Calu3 (cell line): ENCODE measurements at regions not wholly inside any gene's neighbourhood (a gene's known extent, or its start where the extent isn't known, plus 50 kb on each side); places are given as distances from the start of the nearest gene placed in this dataset.
A peak's percentile ranks its signal among the peaks of the same experiment; 100 is the strongest.
"Not testable (repeated sequence)": the region's sequence is repeated elsewhere in the genome, so short reads cannot be mapped to it uniquely, and the experiment has no call there.

Source experiments
- BruUV-seq: library from RNA; stranded (reverse); fragments of 400-500 nt; replicated peaks from 2 replicates; lab custom pipeline; 2021; lab: Mats Ljungman, UMichigan
- CTCF ChIA-PET: fragments of 300-600 bp; sonication (Branson Sonifier 250); formaldehyde crosslinking; loops from one replicate; lab custom pipeline; 2022; ENCODE audit warnings: antibody characterized with exemption; lab: Charles Lee
- DNase-seq: peaks from one replicate; pipeline ENCODE4 v3.0.0; 2022
- H3K27ac Mint-ChIP-seq: one replicate; pipeline ENCODE4 v1.8.0; 2022; ENCODE audit warnings: mixed read lengths; ENCODE audit not compliant: unreplicated experiment
- H3K27me3 Mint-ChIP-seq: one replicate; pipeline ENCODE4 v1.8.0; 2022; ENCODE audit warnings: mixed read lengths; ENCODE audit not compliant: unreplicated experiment
- H3K36me3 Mint-ChIP-seq: one replicate; pipeline ENCODE4 v1.8.0; 2022; ENCODE audit warnings: mild to moderate bottlenecking, moderate library complexity, mixed read lengths; ENCODE audit not compliant: insufficient read depth, unreplicated experiment
- H3K4me1 Mint-ChIP-seq: one replicate; pipeline ENCODE4 v1.8.0; 2022; ENCODE audit warnings: mild to moderate bottlenecking, low read depth, mixed read lengths; ENCODE audit not compliant: unreplicated experiment
- H3K4me3 Mint-ChIP-seq: one replicate; pipeline ENCODE4 v1.8.0; 2022; ENCODE audit warnings: mild to moderate bottlenecking, low read depth, moderate library complexity, mixed read lengths; ENCODE audit not compliant: unreplicated experiment
- H3K9me3 Mint-ChIP-seq: one replicate; pipeline ENCODE4 v1.8.0; 2022; ENCODE audit warnings: low read depth, mixed read lengths; ENCODE audit not compliant: unreplicated experiment
- intact Hi-C: fragments of 100-400 bp; cut with micrococcal nuclease; formaldehyde crosslinking; loops from one replicate; pipeline ENCODE4 v1.10.0; 2022; ENCODE audit not compliant: unreplicated experiment
- TF ChIP-seq, protein P1 (sequence below): fragments of 200-600 bp; IDR thresholded peaks from one replicate; pipeline ENCODE4 v1.8.0; 2022; ENCODE audit warnings: antibody characterized with exemption; ENCODE audit not compliant: unreplicated experiment

DNA sequence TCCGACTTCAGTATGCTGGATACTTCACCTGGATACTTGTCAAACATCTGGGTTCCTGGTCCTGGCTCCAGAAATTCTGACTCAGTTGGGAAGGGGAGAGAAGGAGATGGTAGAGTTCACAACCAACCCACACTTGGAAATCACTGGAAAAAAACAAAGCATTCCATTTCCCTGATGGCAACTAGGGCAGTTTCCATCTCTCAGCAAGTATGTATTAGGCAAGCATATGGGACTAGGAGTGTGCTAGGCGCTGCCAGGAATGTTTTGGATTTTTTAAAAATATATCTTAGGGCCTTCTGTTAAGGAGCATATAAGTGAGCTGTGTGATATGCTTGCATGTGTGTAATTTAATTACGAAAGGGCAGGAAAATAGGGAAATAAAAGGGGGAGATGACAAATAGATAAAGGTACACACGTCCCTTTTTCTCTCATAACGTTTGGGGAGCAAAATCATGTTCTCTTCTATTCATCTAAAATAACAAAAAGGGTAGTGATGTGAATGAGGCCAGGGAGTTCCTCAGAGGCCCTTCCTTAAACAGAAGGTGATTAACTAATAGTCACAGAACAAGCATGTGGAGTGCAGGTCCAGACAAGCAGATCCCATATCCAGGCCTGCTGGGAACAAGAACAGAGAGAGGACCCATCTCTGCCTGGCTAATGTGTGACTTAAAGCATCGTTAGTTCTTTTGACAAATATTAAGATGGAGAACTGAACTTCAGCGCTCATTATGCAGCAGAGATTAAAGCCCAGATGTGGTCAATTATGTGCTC is 64.5 kb upstream of the NFE2L3 start:
- no peak overlapping the region for H3K27ac Mint-ChIP-seq

DNA sequence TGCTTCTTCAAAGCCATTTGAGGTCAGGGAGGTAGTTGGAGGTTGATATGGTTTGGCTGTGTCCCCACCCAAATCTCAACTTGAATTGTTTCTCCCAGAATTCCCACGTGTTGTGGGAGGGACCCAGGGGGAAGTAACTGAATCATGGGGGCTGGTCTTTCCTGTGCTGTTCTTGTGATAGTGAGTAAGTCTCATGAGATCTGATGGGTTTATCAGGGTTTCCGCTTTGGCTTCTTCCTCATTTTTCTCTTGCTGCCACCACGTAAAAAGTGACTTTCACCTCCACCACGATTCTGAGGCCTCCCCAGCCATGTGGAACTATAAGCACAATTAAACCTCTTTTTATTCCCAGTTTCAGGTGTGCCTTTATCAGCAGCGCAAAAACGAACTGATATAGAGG is 62.5 kb upstream of the NFE2L3 start:
- peaks cover 23% of the 10 kb centered on the region for H3K4me1 Mint-ChIP-seq
- H3K27me3 Mint-ChIP-seq, H3K27ac Mint-ChIP-seq, DNase-seq, BruUV-seq, H3K36me3 Mint-ChIP-seq, H3K4me3 Mint-ChIP-seq, H3K9me3 Mint-ChIP-seq: not testable (repeated sequence)
- CTCF ChIA-PET = interaction anchor here (1.1 to 2.7 kb wide), 2 partner anchors 63 to 276 kb away, joined by 5 to 8 read pairs; partner anchors contain the start of gene NFE2L3
- intact Hi-C loops = loop anchor here (10.0 kb wide), 1 partner anchor 575 kb away; no protein-coding TSS in a partner anchor

More for the DNA sequence above, 64.5 kb upstream of the NFE2L3 start:
- CTCF ChIA-PET = interaction anchor here (2.7 kb wide), 1 partner anchor 278 kb away, joined by 8 read pairs; no protein-coding TSS in a partner anchor
- TF ChIP-seq, protein P1, sequence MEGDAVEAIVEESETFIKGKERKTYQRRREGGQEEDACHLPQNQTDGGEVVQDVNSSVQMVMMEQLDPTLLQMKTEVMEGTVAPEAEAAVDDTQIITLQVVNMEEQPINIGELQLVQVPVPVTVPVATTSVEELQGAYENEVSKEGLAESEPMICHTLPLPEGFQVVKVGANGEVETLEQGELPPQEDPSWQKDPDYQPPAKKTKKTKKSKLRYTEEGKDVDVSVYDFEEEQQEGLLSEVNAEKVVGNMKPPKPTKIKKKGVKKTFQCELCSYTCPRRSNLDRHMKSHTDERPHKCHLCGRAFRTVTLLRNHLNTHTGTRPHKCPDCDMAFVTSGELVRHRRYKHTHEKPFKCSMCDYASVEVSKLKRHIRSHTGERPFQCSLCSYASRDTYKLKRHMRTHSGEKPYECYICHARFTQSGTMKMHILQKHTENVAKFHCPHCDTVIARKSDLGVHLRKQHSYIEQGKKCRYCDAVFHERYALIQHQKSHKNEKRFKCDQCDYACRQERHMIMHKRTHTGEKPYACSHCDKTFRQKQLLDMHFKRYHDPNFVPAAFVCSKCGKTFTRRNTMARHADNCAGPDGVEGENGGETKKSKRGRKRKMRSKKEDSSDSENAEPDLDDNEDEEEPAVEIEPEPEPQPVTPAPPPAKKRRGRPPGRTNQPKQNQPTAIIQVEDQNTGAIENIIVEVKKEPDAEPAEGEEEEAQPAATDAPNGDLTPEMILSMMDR = no peak
- no peaks in the 10 kb centered on the region for H3K27me3 Mint-ChIP-seq
- peaks cover 27% of the 10 kb centered on the region for H3K4me1 Mint-ChIP-seq
- BruUV-seq = no TSS peak
- H3K9me3 Mint-ChIP-seq = no peaks in the 10 kb centered on the region
- no peak overlapping the region for H3K4me3 Mint-ChIP-seq
- H3K36me3 Mint-ChIP-seq = no peaks in the 10 kb centered on the region
- no peak for DNase-seq
- intact Hi-C loops = loop anchor here (10.0 kb wide), 1 partner anchor 577 kb away; no protein-coding TSS in a partner anchor

DNA sequence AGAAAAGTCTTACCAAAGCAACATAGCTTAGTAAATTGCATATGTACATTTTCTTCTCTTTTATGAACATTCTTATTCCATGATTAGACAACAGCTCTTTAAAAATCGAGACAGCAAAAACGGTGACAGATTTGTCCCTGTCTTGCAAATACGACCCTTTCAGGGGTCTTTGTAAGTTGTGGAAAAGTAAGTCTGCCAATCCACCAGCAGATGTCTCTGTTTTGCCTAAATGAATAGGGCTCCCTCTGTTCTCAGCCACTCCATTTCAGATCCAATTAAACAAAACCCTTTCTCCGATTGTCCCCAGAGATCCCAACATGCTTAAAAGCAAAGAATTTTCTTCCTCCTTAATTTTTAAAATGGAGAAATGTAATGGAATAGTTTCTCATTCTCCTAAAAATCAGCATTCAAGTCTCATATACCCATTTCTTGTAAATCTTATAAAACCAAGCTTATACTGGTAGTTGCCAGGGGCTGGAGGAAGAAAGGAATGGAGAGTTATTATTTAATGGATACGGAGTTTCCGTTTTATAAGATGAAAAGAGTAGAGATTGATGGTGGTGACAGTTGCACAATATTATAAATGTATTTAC is 61.0 kb upstream of the NFE2L3 start:
- Mint-ChIP-seq H3K4me3 (no peak overlapping the region), H3K27ac (no peak overlapping the region), H3K27me3 (no peaks in the 10 kb centered on the region), H3K36me3 (no peaks in the 10 kb centered on the region), H3K9me3 (no peaks in the 10 kb centered on the region), H3K4me1 (peaks cover 23% of the 10 kb centered on the region)
- DNase-seq = peak; percentile 27
- intact Hi-C loops = loop anchor here (1.0 to 5.0 kb wide), 5 partner anchors 66 to 274 kb away; no protein-coding TSS in a partner anchor
- BruUV-seq = no TSS peak
- TF ChIP-seq, protein P1 = peak; percentile 87
- CTCF ChIA-PET = interaction anchor here (0.6 to 1.8 kb wide), 10 partner anchors 10 to 577 kb away, joined by 3 to 12 read pairs (median 6); partner anchors contain the start of gene NFE2L3

DNA sequence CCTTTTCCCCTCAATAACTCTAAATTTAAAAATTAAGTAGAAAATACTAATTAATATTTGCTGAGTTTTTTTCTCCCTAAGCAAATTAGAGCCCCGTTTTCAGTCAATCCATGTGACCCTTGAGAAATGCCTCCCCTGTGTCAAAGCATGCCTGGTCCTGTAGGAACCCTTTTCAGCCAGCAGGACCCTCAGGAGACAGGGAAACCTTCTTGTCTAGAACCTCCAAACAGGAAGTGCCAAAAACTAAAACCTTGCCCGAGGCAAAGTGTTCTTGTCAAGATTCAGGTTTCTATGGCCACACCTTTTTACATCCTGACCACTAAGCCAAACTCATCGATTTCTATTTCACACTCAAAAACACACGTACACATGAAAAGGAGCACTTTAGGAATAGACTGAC is 60.1 kb upstream of the NFE2L3 start:
- Mint-ChIP-seq H3K4me1 (peaks cover 23% of the 10 kb centered on the region), H3K36me3 (no peaks in the 10 kb centered on the region), H3K27ac (no peak overlapping the region), H3K9me3 (no peaks in the 10 kb centered on the region), H3K4me3 (no peak overlapping the region), H3K27me3 (no peaks in the 10 kb centered on the region)
- CTCF ChIA-PET = interaction anchor here (0.9 to 1.6 kb wide), 2 partner anchors 11 to 60 kb away, joined by 3 read pairs; partner anchors contain the start of gene NFE2L3
- peak; percentile 69 for DNase-seq
- TF ChIP-seq, protein P1 = peak; percentile 17
- BruUV-seq = no TSS peak
- intact Hi-C loops = loop anchor here (1.0 to 5.0 kb wide), 5 partner anchors 65 to 273 kb away; no protein-coding TSS in a partner anchor
